ENCODE measurements at regions not wholly inside any gene's neighbourhood (a gene's known extent, or its start where the extent isn't known, plus 50 kb on each side); places are given as distances from the start of the nearest gene placed in this dataset.

GRCh38 chr2:147041121-147041494 is 803.7 kb upstream of the ACVR2A start:
- no peak for TF ChIP-seq EZH2 (IDR thresholded peaks at IDR 0.05; ENCODE audit: insufficient read depth, low read length)
- TF ChIP-seq, protein P1, sequence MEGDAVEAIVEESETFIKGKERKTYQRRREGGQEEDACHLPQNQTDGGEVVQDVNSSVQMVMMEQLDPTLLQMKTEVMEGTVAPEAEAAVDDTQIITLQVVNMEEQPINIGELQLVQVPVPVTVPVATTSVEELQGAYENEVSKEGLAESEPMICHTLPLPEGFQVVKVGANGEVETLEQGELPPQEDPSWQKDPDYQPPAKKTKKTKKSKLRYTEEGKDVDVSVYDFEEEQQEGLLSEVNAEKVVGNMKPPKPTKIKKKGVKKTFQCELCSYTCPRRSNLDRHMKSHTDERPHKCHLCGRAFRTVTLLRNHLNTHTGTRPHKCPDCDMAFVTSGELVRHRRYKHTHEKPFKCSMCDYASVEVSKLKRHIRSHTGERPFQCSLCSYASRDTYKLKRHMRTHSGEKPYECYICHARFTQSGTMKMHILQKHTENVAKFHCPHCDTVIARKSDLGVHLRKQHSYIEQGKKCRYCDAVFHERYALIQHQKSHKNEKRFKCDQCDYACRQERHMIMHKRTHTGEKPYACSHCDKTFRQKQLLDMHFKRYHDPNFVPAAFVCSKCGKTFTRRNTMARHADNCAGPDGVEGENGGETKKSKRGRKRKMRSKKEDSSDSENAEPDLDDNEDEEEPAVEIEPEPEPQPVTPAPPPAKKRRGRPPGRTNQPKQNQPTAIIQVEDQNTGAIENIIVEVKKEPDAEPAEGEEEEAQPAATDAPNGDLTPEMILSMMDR (IDR thresholded peaks at IDR 0.05; ENCODE audit: insufficient read depth, low read depth, low read length), result no peak

Data from astrocyte (in vitro differentiated cells and primary cell).